ENCODE measurements at regions not wholly inside any gene's neighbourhood (a gene's known extent, or its start where the extent isn't known, plus 50 kb on each side); places are given as distances from the start of the nearest gene placed in this dataset.

GRCh38 chr20:60242836-60243505, 284.7 kb downstream of the CDH26 start:
- Mint-ChIP-seq H3K4me1 (peaks cover 23% of the 10 kb centered on the region), H3K27ac (no peak overlapping the region), H3K36me3 (no peaks in the 10 kb centered on the region), H3K9me3 (no peaks in the 10 kb centered on the region), H3K4me3 (no peak overlapping the region), H3K27me3 (ENCODE audit: insufficient read depth, low read depth) (peaks cover 4% of the 10 kb centered on the region)
- Histone ChIP-seq H3K4me1 (no peaks in the 10 kb centered on the region), H3K79me2 (ENCODE audit: low read depth) (no peaks in the 10 kb centered on the region), H3F3A (ENCODE audit: low read depth) (no peaks in the 10 kb centered on the region), H2AFZ (replicated peaks) (no peak overlapping the region), H3K9ac (no peak overlapping the region), H3K4me3 (no peak overlapping the region), H3K27me3 (no peaks in the 10 kb centered on the region), H3K27ac (no peak overlapping the region), H3K36me3 (no peaks in the 10 kb centered on the region), H4K20me1 (ENCODE audit: low read depth) (no peaks in the 10 kb centered on the region), H3K9me3 (ENCODE audit: low read depth) (no peaks in the 10 kb centered on the region), H3K4me2 (no peak overlapping the region)
- no peak for DNase-seq (ENCODE audit: low spot score)
- TF ChIP-seq EZH2 (IDR thresholded peaks at IDR 0.05): no peak

- Histone ChIP-seq H2AFZ (replicated peaks) (no peak overlapping the region), H3K27me3 (no peaks in the 10 kb centered on the region), H3K27ac (no peak overlapping the region), H3K79me2 (ENCODE audit: low read depth) (no peaks in the 10 kb centered on the region), H3K9me3 (ENCODE audit: low read depth) (no peaks in the 10 kb centered on the region), H3K9ac (no peak overlapping the region), H3K4me2 (no peak overlapping the region), H3K36me3 (no peaks in the 10 kb centered on the region), H4K20me1 (ENCODE audit: low read depth) (no peaks in the 10 kb centered on the region), H3K4me1 (no peaks in the 10 kb centered on the region), H3F3A (ENCODE audit: low read depth) (no peaks in the 10 kb centered on the region), H3K4me3 (no peak overlapping the region)
- H3K27ac Mint-ChIP-seq: no peak overlapping the region
- TF ChIP-seq CTCF (IDR thresholded peaks at IDR 0.05) (no peak), EZH2 (IDR thresholded peaks at IDR 0.05) (no peak), EZH2phosphoT487 (IDR thresholded peaks at IDR 0.05) (no peak)
- peaks cover 6% of the 10 kb centered on the region for H3K27me3 Mint-ChIP-seq (ENCODE audit: insufficient read depth, low read depth)
- DNase-seq (ENCODE audit: low spot score): no peak
- H3K9me3 Mint-ChIP-seq: no peaks in the 10 kb centered on the region
- no peak overlapping the region for H3K4me3 Mint-ChIP-seq
- peaks cover 18% of the 10 kb centered on the region for H3K4me1 Mint-ChIP-seq
- H3K36me3 Mint-ChIP-seq: no peaks in the 10 kb centered on the region
Observed at GRCh38 chr20:60244373-60245146, 286.3 kb downstream of the CDH26 start.

GRCh38 chr20:60246751-60247150, 288.5 kb downstream of the CDH26 start:
- H3K27ac ChIP-seq: no peak overlapping the region
- no peaks in the 10 kb centered on the region for H3K9me3 ChIP-seq (ENCODE audit: low read depth)
- Mint-ChIP-seq H3K36me3 (no peaks in the 10 kb centered on the region), H3K27ac (no peak overlapping the region), H3K4me3 (no peak overlapping the region), H3K4me1 (no peaks in the 10 kb centered on the region), H3K9me3 (no peaks in the 10 kb centered on the region), H3K27me3 (ENCODE audit: insufficient read depth, low read depth) (peaks cover 6% of the 10 kb centered on the region)
- H3K36me3 ChIP-seq: no peaks in the 10 kb centered on the region
- no peak overlapping the region for H3K4me3 ChIP-seq
- no peak overlapping the region for H2AFZ ChIP-seq (replicated peaks)
- no peaks in the 10 kb centered on the region for H3K4me1 ChIP-seq
- TF ChIP-seq CTCF (IDR thresholded peaks at IDR 0.05) (no peak), EZH2 (IDR thresholded peaks at IDR 0.05) (no peak), EZH2phosphoT487 (IDR thresholded peaks at IDR 0.05) (no peak)
- no peaks in the 10 kb centered on the region for H3K79me2 ChIP-seq (ENCODE audit: low read depth)
- DNase-seq (ENCODE audit: low spot score): no peak
- H3K4me2 ChIP-seq: no peak overlapping the region
- no peaks in the 10 kb centered on the region for H3K27me3 ChIP-seq
- no peak overlapping the region for H3K9ac ChIP-seq
- H4K20me1 ChIP-seq (ENCODE audit: low read depth): no peaks in the 10 kb centered on the region
- H3F3A ChIP-seq (ENCODE audit: low read depth): no peaks in the 10 kb centered on the region

- Histone ChIP-seq H4K20me1 (ENCODE audit: low read depth) (no peaks in the 10 kb centered on the region), H3K4me3 (no peak overlapping the region), H3K79me2 (ENCODE audit: low read depth) (no peaks in the 10 kb centered on the region), H3K4me2 (no peak overlapping the region), H3K4me1 (no peaks in the 10 kb centered on the region), H3K9ac (no peak overlapping the region), H3K27ac (no peak overlapping the region), H3K27me3 (no peaks in the 10 kb centered on the region), H3K36me3 (no peaks in the 10 kb centered on the region), H2AFZ (replicated peaks) (no peak overlapping the region), H3K9me3 (ENCODE audit: low read depth) (no peaks in the 10 kb centered on the region), H3F3A (ENCODE audit: low read depth) (no peaks in the 10 kb centered on the region)
- no peaks in the 10 kb centered on the region for H3K9me3 Mint-ChIP-seq
- no peak for TF ChIP-seq CTCF (IDR thresholded peaks at IDR 0.05)
- no peak for TF ChIP-seq EZH2phosphoT487 (IDR thresholded peaks at IDR 0.05)
- TF ChIP-seq EZH2 (IDR thresholded peaks at IDR 0.05): no peak
- no peaks in the 10 kb centered on the region for H3K36me3 Mint-ChIP-seq
- no peak for DNase-seq (ENCODE audit: low spot score)
- H3K27ac Mint-ChIP-seq: no peak overlapping the region
- peaks cover 11% of the 10 kb centered on the region for H3K27me3 Mint-ChIP-seq (ENCODE audit: insufficient read depth, low read depth)
- peaks cover 4% of the 10 kb centered on the region for H3K4me1 Mint-ChIP-seq
- no peak overlapping the region for H3K4me3 Mint-ChIP-seq
Observed at GRCh38 chr20:60249436-60249835, 291.2 kb downstream of the CDH26 start.
